Iris pigment epithelial cell (primary cell): ENCODE measurements at regions not wholly inside any gene's neighbourhood (a gene's known extent, or its start where the extent isn't known, plus 50 kb on each side); places are given as distances from the start of the nearest gene placed in this dataset.
"Not testable (repeated sequence)": the region's sequence is repeated elsewhere in the genome, so short reads cannot be mapped to it uniquely, and the experiment has no call there.

Experiments used
- DNase-seq: peaks from one replicate; pipeline ENCODE4 v3.0.0-alpha.2; 2011; ENCODE audit warnings: low read depth

GRCh38 chr17:73851091-73851490 lies 206.8 kb upstream of the SDK2 start:
- DNase-seq = no peak

DNA sequence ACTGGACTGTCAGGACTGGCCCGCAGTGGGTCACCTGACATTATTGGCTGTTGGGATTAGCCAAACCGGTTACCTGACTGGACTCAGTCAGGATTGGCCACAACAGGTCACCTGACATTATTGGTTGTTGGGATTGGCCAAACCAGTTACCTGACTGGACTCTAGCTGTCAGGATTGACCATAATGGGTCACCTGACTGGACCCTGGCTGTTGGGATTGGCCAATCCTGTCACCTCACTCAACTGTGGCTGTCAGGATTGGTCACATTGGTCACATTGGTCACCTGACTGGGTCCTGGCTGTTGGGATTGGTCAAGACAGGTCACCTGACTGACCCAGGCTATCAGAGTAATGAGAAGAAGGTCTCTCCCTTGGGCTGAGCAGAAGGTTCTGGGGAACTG lies 207.7 kb upstream of the SDK2 start:
- no peak for DNase-seq

DNA sequence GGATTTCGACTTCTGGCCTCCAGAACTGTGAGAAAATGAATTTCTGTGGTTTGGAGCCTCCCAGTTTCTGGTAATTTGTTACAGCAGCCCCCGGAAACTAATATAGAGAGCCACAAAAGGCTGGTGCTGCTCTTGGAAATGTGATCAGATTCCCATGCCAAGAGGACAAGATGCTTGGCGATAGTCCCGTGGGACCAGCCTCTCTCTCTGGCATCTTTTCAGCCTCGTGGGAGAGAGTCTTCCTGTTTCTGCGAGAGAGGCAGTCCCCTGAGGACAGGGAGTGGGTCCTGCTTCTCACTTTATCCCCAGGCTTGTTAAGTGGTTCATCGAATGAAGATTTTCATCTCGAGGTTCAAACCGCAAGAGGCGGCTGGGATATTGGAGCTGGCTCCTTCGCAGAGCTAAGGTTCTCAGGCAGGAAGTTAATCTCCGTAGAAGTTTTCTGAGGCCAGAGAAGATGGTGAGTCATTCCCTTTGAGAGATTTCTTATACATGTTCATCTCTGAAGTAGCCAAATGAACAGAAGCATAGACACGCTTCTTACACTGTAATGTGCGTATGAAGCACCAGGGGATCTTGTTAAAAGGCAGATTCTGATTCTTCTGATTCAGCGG lies 211.6 kb upstream of the SDK2 start:
- no peak for DNase-seq

DNA sequence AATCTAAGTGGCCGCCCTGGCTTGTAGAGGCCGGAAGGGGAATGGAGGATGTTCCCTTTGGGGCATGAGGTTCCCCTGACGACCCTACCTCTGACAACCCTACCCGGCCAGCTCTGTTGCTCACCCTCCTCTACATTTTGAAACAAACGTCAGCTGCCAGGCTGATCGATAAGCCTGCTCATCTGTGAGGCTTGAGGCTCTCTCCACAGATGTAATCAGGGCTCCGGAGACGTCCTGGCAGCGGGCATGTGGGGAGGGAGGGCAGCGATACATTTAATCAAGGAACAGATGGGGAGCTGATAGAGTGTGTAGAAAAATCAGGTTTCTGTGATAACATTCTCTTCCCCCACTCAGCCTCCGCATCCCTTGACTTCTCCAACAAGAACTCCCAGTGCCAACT lies 212.3 kb upstream of the SDK2 start:
- no peak for DNase-seq

- DNase-seq = not testable (repeated sequence)
These were observed 215.3 kb upstream of the SDK2 start for GRCh38 chr17:73859439-73860008.

DNA sequence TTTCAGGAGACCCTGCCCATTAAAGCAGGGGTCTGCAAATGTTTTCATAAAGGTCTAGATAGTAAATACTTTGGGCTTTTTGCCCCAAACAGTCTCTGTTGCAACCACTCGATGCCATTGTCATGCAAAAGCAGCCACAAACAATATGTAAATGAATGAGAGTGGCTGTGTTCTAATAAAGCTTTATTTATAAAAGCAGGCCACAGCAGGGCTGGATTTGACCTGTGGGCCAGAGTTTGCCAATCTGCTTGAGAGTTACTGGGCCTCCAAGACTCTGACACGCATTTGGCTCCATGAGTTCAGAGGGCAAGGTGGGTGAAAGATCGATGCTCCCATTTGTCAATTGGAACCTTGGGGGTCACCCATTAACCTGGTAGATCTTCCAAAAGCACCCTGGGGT lies 217.3 kb upstream of the SDK2 start:
- no peak for DNase-seq

- no peak for DNase-seq
These were observed 219.7 kb upstream of the SDK2 start for GRCh38 chr17:73863761-73864535.

- no peak for DNase-seq
These were observed 221.6 kb upstream of the SDK2 start for GRCh38 chr17:73865831-73866230.

GRCh38 chr17:73867056-73867455 lies 222.8 kb upstream of the SDK2 start:
- no peak for DNase-seq

DNA sequence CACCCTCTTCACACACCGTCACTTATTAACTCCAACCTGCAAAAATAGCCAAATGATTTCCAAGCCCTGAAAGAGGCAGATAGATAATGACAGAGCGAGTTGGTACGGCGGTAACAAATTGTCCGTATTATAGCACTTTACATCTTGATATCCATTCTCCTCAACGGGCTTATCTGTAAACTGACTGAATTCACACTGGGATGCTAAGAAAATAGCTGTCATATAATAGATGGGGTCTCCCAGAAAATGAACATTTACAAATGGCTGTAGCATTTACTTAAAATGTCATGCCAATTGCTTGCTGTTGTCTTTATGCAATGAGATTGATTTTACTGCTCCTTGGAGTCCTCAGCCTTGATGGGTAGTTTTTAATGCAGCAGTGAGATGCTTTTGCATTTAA lies 225.8 kb upstream of the SDK2 start:
- no peak for DNase-seq

DNA sequence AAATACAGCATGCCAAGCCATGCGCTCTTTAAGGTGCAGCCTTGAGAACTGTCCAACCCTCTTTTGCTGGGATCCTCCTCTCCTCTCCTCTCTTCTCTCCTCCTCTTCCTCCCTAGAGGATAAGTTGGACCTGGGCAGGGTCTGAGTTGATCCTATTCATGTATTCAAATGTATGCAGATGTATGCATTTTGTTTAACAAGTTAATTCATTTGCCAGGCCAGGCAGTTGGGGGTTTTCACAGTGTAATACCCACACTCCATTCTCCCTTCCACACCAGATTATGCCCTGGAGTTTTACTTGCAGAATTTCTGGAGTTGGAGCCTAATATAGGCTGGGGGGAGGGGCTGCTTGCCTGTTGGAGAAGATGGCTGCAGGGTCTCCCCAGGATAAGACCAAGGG lies 226.2 kb upstream of the SDK2 start:
- no peak for DNase-seq

DNA sequence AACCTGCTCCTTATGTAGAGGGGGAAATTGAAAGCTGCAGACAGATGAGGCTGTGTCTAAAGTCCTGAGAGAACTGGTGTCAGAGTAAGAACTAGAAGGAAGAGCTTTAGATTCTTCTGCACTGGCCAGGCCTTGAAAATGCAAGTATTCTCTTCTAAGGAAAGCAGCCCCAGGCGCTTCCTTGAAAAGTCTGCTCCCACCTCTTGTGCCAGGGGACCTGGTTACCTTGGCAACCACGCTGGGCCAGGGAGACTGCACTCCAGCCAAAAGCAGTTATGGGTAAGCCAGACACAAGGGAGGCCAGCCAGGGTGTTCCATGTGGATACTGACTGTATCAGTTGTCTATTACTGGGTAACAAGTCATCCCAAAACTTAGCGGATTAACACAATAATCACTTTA lies 228.6 kb upstream of the SDK2 start:
- DNase-seq = no peak

GRCh38 chr17:73874008-73874720 lies 229.9 kb upstream of the SDK2 start:
- peak; percentile 10 for DNase-seq

GRCh38 chr17:73875346-73875745 lies 231.1 kb upstream of the SDK2 start:
- no peak for DNase-seq

DNA sequence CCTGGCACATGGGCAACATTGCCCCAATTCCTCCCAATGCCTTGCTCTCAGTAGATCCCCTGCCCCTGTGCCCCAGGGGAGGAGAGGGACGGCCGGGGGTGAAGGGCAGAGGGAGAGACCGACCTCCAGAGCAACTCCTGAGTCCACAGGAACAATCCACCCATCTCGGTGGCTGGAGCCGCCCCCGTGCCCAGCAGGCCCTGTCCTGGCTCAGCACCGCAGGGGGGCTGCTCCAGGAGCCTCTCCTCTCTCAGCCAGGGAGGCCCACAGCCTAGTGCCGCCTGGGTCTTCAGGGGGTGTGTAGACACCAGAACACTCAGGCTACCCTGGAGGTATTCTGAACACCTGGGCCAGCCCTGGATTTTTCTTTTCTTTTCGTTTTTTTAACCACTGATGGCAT lies 233.7 kb upstream of the SDK2 start:
- DNase-seq = no peak

DNA sequence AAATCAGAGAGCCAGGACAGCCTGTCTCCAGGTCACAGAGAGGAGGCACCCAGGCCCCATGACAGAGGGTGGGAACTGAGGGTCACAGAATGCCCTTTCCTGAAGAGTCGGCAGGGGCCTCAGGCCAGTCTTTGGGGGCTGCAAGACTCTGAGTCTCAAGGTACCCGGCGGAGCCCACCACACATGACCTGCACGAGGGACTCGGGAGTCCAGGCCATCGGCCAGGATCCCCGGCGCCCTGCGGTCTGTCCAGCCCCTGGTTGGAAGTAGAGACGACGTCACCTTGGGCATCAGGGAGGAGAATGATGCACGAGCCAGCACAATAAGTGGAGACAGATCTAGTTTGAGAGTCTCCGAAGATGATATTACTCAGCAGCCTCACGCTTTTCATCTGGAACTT lies 234.7 kb upstream of the SDK2 start:
- no peak for DNase-seq

- DNase-seq = no peak
These were observed 235.7 kb upstream of the SDK2 start for GRCh38 chr17:73879987-73880386.

DNA sequence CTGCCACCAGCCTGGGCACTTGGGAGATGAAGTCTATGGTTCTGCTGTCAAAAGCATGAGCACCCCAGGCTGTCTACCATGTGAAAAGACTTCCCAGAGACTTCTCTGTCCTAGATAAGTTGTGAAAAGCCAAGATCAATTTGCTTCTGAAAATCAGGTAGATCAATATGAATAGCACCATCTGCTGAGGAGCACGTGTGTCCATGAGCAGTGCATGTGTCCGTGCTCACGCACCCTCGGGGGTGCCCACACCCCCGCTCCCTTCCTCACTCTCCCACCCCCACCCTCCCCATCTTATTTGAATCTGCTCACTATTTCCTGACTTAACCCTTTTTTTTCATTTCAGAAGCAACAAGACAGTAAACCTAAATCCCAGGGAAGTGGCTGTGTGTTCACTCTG lies 238.3 kb upstream of the SDK2 start:
- no peak for DNase-seq

- DNase-seq = no peak
These were observed 238.9 kb upstream of the SDK2 start for GRCh38 chr17:73883175-73883574.

GRCh38 chr17:73887739-73888138 lies 243.5 kb upstream of the SDK2 start:
- DNase-seq = no peak

DNA sequence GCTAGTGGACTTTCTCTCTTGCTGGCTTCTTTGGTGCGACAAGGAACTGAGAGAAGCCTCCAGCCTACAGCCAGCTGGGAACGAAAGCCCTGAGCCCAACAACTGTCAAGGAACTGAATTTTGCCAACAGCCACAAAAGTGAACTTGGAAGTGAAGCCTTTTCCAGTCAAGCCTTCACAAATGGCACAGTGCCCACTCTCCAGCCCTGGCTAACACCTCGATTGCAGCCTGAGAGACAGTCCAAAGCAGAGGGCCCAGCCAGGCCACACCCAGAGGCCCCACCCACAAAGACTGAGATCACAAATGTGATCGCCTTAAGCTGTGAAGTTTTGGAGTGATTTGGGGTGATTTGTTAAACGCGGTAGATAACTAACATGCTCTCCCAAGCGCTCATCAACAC lies 244.6 kb upstream of the SDK2 start:
- DNase-seq = no peak

GRCh38 chr17:73889439-73889838 lies 245.2 kb upstream of the SDK2 start:
- no peak for DNase-seq

- no peak for DNase-seq
These were observed 246.7 kb upstream of the SDK2 start for GRCh38 chr17:73890831-73891405.
